Lower lobe of right lung (tissue), 2 donors: ENCODE measurements at regions not wholly inside any gene's neighbourhood (a gene's known extent, or its start where the extent isn't known, plus 50 kb on each side); places are given as distances from the start of the nearest gene placed in this dataset.

Experiments
- ATAC-seq, 2 donors: fragments of 200-7000 bp; cut with Tn5 transposase; one replicate each; pipeline ENCODE4 v1.9.1; 2020 to 2022; ENCODE audit warnings: mild to moderate bottlenecking in 2 of 2, moderate library complexity in 2 of 2
- DNase-seq: peaks from one replicate; pipeline ENCODE4 v3.0.0-alpha.2; 2020
- H3K27ac ChIP-seq: fragments of 200-600 bp; one replicate; pipeline ENCODE4 v1.8.0; 2022
- H3K27me3 ChIP-seq: fragments of 200-600 bp; one replicate; pipeline ENCODE4 v1.8.0; 2022; ENCODE audit warnings: low read depth
- H3K36me3 ChIP-seq: fragments of 200-600 bp; one replicate; pipeline ENCODE4 v1.8.0; 2022; ENCODE audit warnings: mild to moderate bottlenecking
- H3K4me1 ChIP-seq: fragments of 200-600 bp; one replicate; pipeline ENCODE4 v1.8.0; 2022
- H3K4me3 ChIP-seq: fragments of 200-600 bp; one replicate; pipeline ENCODE4 v1.8.0; 2022; ENCODE audit warnings: mild to moderate bottlenecking
- H3K9me3 ChIP-seq: fragments of 200-600 bp; one replicate; pipeline ENCODE4 v1.8.0; 2022
- intact Hi-C: fragments of 100-400 bp; cut with DNase I; formaldehyde crosslinking; loops from one replicate; pipeline ENCODE4 v1.11.0; 2022
- TF ChIP-seq, protein P1 (sequence below): fragments of 200-600 bp; IDR thresholded peaks from one replicate; pipeline ENCODE4 v1.8.0; 2022; ENCODE audit warnings: antibody characterized with exemption, mild to moderate bottlenecking
- donor health status: DM: no; HTN: yes; CAD: no; lungs with severe emphysema.

DNA sequence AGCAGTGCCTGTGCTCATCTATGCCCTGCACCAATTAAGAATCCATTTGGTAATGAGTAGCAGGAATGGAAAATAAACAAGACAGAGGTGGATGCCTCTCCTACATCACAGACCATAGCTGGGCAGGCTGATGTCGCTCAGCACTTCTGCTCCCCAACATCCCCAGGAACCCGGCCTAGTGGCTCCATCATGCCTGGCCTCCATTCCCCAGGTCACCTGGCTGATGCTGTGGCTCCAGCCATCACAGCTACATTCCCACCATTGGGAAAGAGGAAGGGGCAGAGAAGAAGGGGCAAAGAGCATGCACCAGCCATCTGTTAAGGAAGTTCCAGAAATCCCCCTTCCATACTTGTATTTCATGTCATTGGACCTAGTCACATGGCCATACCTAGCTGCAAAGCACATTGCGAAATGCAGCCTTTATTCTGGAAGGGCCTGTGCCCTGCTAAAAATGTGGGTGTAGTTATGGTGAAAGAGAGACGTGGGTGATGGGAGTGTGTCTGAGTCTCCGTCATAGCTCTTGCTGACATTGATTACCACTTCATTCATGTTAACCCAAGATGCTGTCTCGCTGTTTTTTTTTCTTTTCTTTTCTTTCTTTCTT, 86.1 kb upstream of the ADAMTS2 start:
- intact Hi-C loops: no loop called here
- TF ChIP-seq, protein P1, sequence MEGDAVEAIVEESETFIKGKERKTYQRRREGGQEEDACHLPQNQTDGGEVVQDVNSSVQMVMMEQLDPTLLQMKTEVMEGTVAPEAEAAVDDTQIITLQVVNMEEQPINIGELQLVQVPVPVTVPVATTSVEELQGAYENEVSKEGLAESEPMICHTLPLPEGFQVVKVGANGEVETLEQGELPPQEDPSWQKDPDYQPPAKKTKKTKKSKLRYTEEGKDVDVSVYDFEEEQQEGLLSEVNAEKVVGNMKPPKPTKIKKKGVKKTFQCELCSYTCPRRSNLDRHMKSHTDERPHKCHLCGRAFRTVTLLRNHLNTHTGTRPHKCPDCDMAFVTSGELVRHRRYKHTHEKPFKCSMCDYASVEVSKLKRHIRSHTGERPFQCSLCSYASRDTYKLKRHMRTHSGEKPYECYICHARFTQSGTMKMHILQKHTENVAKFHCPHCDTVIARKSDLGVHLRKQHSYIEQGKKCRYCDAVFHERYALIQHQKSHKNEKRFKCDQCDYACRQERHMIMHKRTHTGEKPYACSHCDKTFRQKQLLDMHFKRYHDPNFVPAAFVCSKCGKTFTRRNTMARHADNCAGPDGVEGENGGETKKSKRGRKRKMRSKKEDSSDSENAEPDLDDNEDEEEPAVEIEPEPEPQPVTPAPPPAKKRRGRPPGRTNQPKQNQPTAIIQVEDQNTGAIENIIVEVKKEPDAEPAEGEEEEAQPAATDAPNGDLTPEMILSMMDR: no peak
- DNase-seq: no peak
- Histone ChIP-seq H3K4me3 (no peak overlapping the region), H3K27me3 (no peaks in the 10 kb centered on the region), H3K27ac (no peak overlapping the region), H3K36me3 (no peaks in the 10 kb centered on the region), H3K4me1 (no peaks in the 10 kb centered on the region), H3K9me3 (no peaks in the 10 kb centered on the region)
- no peak for ATAC-seq

DNA sequence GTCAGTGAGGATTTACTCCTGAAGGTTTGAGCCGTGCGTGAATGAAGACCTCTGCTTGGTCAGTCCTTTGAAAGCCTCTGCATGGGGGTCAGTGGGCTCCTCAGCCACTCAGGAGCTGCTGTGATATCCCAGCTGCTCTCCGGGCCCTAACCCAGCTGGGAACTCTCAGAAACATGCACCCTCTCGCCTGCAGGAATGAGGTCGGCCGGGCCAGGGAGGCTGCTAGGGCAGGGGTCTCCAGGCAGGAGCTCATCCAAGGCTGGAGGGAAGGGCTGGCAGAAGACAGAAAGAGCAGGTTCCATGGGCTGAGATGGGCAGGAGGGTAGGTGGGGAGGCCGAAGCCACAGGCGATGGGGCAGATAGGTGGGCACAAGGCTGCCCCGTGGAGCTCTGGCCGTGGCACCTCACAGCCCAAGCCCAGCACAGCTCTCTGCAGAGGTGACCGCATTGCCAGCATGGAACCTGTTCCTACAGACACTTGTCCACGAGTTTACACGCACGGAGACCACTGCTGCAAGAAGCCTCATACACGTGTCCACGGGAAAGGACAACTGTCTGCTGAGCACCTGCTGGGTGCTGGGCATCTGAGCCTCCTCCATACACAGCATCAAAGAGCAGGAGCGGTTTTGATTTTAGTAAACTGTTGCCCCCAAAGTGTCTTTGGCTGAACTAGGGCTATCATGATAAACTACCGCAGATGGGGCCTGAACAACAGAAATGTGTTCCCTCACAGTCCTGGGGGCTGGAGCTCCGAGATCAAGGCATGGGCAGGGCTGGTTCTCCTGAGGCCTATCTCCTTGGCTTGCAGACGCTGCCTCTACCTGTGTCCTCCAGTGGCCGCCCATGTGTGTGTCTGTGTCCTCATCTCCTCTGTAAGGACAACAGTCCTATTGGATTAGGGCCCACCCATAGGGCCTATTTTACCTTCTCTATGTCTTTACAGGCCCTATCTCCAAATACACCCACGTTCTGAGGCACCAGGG, 85.2 kb upstream of the ADAMTS2 start:
- H3K4me1 ChIP-seq: no peaks in the 10 kb centered on the region
- DNase-seq (no peak), ATAC-seq (no peak)
- no peak overlapping the region for H3K4me3 ChIP-seq
- no peaks in the 10 kb centered on the region for H3K9me3 ChIP-seq
- H3K27ac ChIP-seq: no peak overlapping the region
- H3K36me3 ChIP-seq: no peaks in the 10 kb centered on the region
- no peaks in the 10 kb centered on the region for H3K27me3 ChIP-seq
- TF ChIP-seq, protein P1: no peak
- intact Hi-C loops: no loop called here

DNA sequence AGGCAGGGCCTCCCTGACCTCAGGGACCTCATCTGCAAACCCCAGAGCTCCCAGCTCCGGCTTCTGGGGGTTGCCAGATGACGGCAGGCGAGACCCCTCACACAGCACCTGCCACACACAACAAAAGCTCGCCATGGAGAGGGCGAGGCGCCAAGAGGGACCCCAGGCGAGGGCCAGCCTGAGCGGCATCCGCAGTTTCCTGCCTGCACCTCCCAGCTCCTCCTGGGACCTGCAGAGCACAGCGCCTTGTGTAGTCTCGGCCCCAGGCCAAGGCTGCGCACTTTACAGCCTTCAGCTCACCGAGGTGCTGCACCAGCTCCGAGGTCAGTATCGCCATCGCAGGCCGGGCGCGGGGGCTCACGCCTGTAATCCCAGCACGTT, 82.4 kb upstream of the ADAMTS2 start:
- Histone ChIP-seq H3K9me3 (no peaks in the 10 kb centered on the region), H3K36me3 (no peaks in the 10 kb centered on the region), H3K27me3 (peaks cover 4% of the 10 kb centered on the region), H3K27ac (no peak overlapping the region), H3K4me3 (no peak overlapping the region), H3K4me1 (no peaks in the 10 kb centered on the region)
- DNase-seq (peak; percentile 38), ATAC-seq (peak in 1 of 2 donors; percentile 9)
- TF ChIP-seq, protein P1: no peak
- intact Hi-C loops: no loop called here

DNA sequence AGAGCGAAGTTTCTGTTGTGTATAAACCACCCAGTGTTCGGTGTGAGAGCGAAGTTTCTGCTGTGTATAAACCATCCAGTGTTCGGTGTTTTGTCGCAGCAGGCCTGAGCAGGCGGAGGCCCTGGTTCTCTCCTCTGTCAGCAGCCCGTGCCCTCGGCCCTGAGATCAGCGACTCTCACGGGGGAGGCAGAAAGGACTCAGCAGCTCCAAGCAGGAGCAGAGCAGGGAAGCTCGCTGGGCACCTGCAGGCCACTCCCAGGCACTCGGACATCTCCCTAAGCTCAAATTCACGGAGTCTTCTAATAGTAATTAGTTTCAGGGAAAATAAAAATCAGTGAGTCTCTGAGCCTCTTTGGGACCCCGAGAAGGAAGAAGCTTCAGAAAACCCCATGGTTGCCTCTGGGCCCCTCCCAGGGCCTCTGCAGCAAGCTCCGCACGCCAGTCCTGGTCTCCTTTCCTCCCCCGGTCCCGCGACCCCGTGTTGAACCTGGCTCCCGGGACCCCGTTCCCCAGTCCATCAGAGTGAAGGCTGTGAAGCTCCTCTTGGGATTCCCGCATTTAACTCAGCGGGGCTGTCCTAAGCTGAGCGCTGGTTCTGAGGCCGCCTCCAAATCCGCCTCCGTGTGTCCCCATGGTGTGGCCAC, 81.9 kb upstream of the ADAMTS2 start:
- TF ChIP-seq, protein P1: no peak
- Histone ChIP-seq H3K27ac (no peak overlapping the region), H3K9me3 (no peaks in the 10 kb centered on the region), H3K36me3 (no peaks in the 10 kb centered on the region), H3K27me3 (peaks cover 5% of the 10 kb centered on the region), H3K4me1 (no peaks in the 10 kb centered on the region), H3K4me3 (no peak overlapping the region)
- ATAC-seq (no peak), DNase-seq (no peak)
- intact Hi-C loops: no loop called here

DNA sequence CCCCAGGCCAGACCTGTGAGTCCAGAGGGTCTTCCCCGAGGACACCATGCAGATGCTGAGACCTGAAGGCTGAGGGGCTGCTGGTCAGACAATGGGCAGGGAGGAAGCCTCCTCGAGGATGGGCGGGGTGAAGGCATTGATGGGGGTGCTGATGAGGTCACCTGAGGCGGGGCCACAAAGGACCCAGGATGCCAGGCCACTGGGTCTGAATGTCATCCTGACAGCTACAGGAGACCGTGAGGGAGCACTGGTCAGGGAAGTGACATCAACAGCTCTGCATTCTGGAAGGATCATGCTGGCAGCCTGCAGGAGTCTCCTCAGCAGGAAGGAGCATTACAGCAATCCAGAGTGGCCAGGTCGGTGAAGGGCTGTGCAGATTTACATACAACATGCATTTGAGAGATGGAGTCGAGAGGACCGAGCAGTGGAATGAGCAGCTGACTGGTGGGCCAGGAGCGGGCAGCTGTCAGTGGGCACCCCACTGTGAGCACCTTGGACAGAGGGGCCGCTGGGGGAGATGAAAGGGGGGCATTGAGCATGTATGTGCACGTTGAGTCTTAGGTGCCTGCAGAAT, 77.7 kb upstream of the ADAMTS2 start:
- no peak for ATAC-seq
- Histone ChIP-seq H3K4me3 (no peak overlapping the region), H3K36me3 (no peaks in the 10 kb centered on the region), H3K27ac (no peak overlapping the region), H3K27me3 (peaks cover 5% of the 10 kb centered on the region), H3K4me1 (no peaks in the 10 kb centered on the region), H3K9me3 (no peaks in the 10 kb centered on the region)
- TF ChIP-seq, protein P1: no peak
- intact Hi-C loops: no loop called here
- no peak for DNase-seq
